BLaER1 (cell line): ENCODE measurements at regions not wholly inside any gene's neighbourhood (a gene's known extent, or its start where the extent isn't known, plus 50 kb on each side); places are given as distances from the start of the nearest gene placed in this dataset.
"Not testable (repeated sequence)": the region's sequence is repeated elsewhere in the genome, so short reads cannot be mapped to it uniquely, and the experiment has no call there.

Experiments
- H3K27ac ChIP-seq: shearing (Covaris generic); formaldehyde crosslinking; 2 replicates; pipeline ENCODE4 v1.8.1; 2022
- H3K27me3 ChIP-seq: shearing (Covaris generic); formaldehyde crosslinking; 2 replicates; pipeline ENCODE4 v1.8.1; 2022
- H3K36me3 ChIP-seq: shearing (Covaris generic); formaldehyde crosslinking; 2 replicates; pipeline ENCODE4 v1.8.1; 2022
- H3K4me1 ChIP-seq: shearing (Covaris generic); formaldehyde crosslinking; 2 replicates; pipeline ENCODE4 v1.8.1; 2022
- H3K4me2 ChIP-seq: shearing (Covaris generic); formaldehyde crosslinking; 2 replicates; pipeline ENCODE4 v1.8.1; 2022
- H3K4me3 ChIP-seq: shearing (Covaris generic); formaldehyde crosslinking; 2 replicates; pipeline ENCODE4 v1.8.1; 2022
- H3K9ac ChIP-seq: shearing (Covaris generic); formaldehyde crosslinking; 2 replicates; pipeline ENCODE4 v1.8.1; 2022
- H3K9me3 ChIP-seq: shearing (Covaris generic); formaldehyde crosslinking; 2 replicates; pipeline ENCODE4 v1.8.1; 2022
- H4K20me1 ChIP-seq: shearing (Covaris generic); formaldehyde crosslinking; 2 replicates; pipeline ENCODE4 v1.8.1; 2022
- Cebpa-rat ChIP-seq: shearing (Covaris generic); IDR thresholded peaks from 2 replicates; pipeline ENCODE4 v1.8.1; 2022

DNA sequence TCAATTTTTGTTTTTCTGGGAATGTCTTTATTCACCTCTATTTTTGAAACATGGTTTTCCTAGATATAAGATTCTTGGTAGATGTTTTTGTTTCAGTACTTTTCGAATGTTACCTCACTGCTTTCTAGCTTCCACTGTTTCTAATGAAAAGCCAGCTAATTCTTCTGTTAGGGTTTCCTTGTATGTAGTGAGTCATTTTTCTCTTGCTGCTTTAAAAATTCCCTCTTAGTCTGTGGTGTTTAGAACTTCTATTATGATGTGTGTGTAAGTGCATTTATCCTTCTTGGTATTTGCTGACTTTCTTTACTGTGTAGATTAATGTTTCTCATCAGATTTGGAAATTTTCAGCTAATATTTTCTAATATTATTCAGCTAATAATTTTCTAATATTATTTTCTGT lies 151.1 kb upstream of the OSTN start:
- no peaks in the 10 kb centered on the region for H4K20me1 ChIP-seq
- no peak overlapping the region for H3K4me3 ChIP-seq
- no peaks in the 10 kb centered on the region for H3K9me3 ChIP-seq
- no peak overlapping the region for H3K9ac ChIP-seq
- no peaks in the 10 kb centered on the region for H3K4me1 ChIP-seq
- no peak overlapping the region for H3K27ac ChIP-seq
- no peak for TF ChIP-seq Cebpa-rat
- H3K27me3 ChIP-seq: no peaks in the 10 kb centered on the region
- H3K36me3 ChIP-seq: no peaks in the 10 kb centered on the region
- no peak overlapping the region for H3K4me2 ChIP-seq

DNA sequence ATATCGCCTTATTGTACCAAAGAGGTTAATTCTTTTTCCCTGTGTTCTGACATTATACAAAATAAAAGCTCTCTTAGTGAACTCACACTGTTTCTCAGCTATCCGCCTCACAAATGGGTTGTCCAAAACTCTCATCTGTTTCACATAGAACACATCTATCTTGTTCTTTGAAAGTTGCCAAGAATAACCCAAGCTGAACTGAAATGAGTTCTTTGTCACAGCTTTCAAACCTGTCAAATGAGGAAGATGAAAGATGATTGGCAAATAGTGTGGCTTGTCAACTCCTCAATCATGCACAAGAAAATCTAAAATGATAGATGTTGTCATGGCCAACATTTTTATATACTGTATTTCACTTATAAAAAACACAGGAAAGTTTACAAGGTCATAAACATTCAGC lies 168.1 kb upstream of the OSTN start:
- Histone ChIP-seq H3K27me3 (no peaks in the 10 kb centered on the region), H3K4me1 (peaks cover 10% of the 10 kb centered on the region; the same call in 1 of the 2 replicates), H3K27ac (no peak overlapping the region), H3K36me3 (no peaks in the 10 kb centered on the region), H3K9me3 (no peaks in the 10 kb centered on the region), H3K4me3 (no peak overlapping the region), H3K4me2 (peak overlapping the region; percentile 9; the same call in 1 of the 2 replicates), H4K20me1 (no peaks in the 10 kb centered on the region), H3K9ac (no peak overlapping the region)
- TF ChIP-seq Cebpa-rat: no peak

GRCh38 chr3:191030491-191030890 lies 168.0 kb upstream of the GMNC start:
- H4K20me1 ChIP-seq: no peaks in the 10 kb centered on the region
- no peak for TF ChIP-seq Cebpa-rat
- H3K9ac ChIP-seq: no peak overlapping the region

DNA sequence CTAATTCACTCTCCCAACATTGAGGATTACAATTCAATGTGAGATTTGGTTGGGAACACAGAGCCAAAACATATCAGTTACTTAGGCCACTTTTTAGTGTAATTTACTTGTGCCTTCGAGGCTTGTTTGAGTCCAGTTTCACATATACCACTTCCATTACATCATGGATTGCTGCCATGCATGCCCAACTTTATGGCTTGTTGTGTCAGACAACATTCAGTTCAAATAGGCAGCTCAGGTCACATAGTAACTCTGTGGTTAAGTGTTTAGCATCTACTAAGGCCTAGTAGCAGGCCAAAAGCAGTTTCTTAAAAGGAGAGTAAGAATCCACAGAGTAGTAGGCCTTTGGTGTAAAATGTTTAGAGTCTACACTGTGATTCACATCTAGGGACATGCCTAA lies 164.3 kb upstream of the GMNC start:
- no peak overlapping the region for H3K4me2 ChIP-seq
- TF ChIP-seq Cebpa-rat: no peak
- no peaks in the 10 kb centered on the region for H3K9me3 ChIP-seq
- H3K4me3 ChIP-seq: no peak overlapping the region
- peaks cover 10% of the 10 kb centered on the region; the same call in 1 of the 2 replicates for H3K4me1 ChIP-seq
- no peak overlapping the region for H3K9ac ChIP-seq
- no peaks in the 10 kb centered on the region for H4K20me1 ChIP-seq
- no peak overlapping the region for H3K27ac ChIP-seq
- no peaks in the 10 kb centered on the region for H3K36me3 ChIP-seq
- no peaks in the 10 kb centered on the region for H3K27me3 ChIP-seq

More at GRCh38 chr3:191030491-191030890, 168.0 kb upstream of the GMNC start:
- no peak overlapping the region for H3K27ac ChIP-seq
- H3K4me2 ChIP-seq: no peak overlapping the region
- H3K4me3 ChIP-seq: no peak overlapping the region
- H3K27me3 ChIP-seq: no peaks in the 10 kb centered on the region
- H3K4me1 ChIP-seq: peaks cover 10% of the 10 kb centered on the region; the same call in 1 of the 2 replicates
- no peaks in the 10 kb centered on the region for H3K9me3 ChIP-seq
- H3K36me3 ChIP-seq: no peaks in the 10 kb centered on the region

DNA sequence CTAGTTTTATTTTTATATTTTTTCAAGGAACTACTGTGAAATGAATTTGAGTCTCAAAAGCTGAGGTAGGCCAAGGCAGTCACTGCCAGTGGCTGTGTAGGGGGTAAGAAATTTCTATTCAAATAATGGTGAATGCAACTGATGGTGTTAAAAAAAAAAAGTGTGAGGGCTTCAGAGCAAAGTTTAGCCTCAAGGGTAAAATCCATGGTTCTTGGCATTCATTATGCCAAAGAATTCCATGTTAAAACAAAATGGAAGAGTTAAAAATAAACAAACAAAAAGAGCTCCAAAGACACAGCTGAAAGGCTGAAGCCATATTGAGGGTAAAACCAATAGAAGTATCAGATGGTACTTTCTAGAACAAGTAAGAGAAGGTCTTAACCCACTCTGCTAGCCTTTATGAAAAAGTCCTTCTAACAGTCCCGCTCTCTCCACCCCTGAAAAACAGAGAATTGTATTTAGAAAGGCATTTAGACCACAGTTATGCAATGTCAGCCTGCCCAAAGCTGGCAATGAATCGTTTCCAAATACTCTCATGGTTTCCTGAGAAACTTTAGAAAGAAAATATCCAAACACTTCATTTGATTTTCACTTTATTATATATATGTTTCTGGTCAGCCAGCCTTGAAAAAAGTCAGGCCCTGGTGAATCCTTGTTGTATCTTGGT lies 158.4 kb upstream of the GMNC start:
- no peak for TF ChIP-seq Cebpa-rat
- no peaks in the 10 kb centered on the region for H3K36me3 ChIP-seq
- H3K9me3 ChIP-seq: no peaks in the 10 kb centered on the region
- H4K20me1 ChIP-seq: no peaks in the 10 kb centered on the region
- H3K4me2 ChIP-seq: no peak overlapping the region
- no peak overlapping the region for H3K27ac ChIP-seq
- H3K27me3 ChIP-seq: no peaks in the 10 kb centered on the region
- no peak overlapping the region for H3K9ac ChIP-seq
- no peak overlapping the region for H3K4me3 ChIP-seq
- no peaks in the 10 kb centered on the region for H3K4me1 ChIP-seq

- H3K4me3 ChIP-seq: no peak overlapping the region
- H4K20me1 ChIP-seq: no peaks in the 10 kb centered on the region
- H3K4me2 ChIP-seq: no peak overlapping the region
- H3K27ac ChIP-seq: no peak overlapping the region
- H3K27me3 ChIP-seq: no peaks in the 10 kb centered on the region
- no peak for TF ChIP-seq Cebpa-rat
- no peaks in the 10 kb centered on the region for H3K9me3 ChIP-seq
- no peaks in the 10 kb centered on the region for H3K4me1 ChIP-seq
- H3K36me3 ChIP-seq: no peaks in the 10 kb centered on the region
- no peak overlapping the region for H3K9ac ChIP-seq
Measured at GRCh38 chr3:191019855-191020254, 157.4 kb upstream of the GMNC start.

GRCh38 chr3:191015960-191016359 lies 153.5 kb upstream of the GMNC start:
- H3K4me3 ChIP-seq, H3K36me3 ChIP-seq, H4K20me1 ChIP-seq, H3K27me3 ChIP-seq, H3K9ac ChIP-seq, H3K9me3 ChIP-seq, H3K4me2 ChIP-seq, H3K4me1 ChIP-seq, H3K27ac ChIP-seq: not testable (repeated sequence)

GRCh38 chr3:191008074-191008473 lies 145.6 kb upstream of the GMNC start:
- no peak for TF ChIP-seq Cebpa-rat

DNA sequence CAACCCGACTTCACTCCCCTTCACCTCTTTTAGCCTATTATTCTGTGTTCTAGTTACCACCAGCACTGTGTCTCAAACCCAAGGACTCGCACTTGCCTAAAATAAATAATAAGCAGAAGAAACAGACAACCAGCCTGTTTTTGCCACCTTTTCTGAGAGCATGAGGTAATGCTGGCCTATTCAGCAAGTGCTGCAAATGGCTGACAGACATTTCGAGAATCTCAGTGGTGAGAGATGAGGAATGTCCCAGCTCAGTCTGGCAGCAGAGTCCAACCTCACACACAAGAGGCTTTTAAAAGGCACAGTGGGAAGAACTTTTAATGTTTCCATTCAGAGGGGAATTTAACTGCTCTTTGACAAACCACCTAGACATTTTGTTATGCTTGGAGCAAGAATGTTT lies 143.3 kb upstream of the GMNC start:
- Histone ChIP-seq H3K27ac (no peak overlapping the region), H3K9me3 (no peaks in the 10 kb centered on the region), H3K4me2 (no peak overlapping the region), H3K36me3 (no peaks in the 10 kb centered on the region), H3K4me3 (no peak overlapping the region), H4K20me1 (no peaks in the 10 kb centered on the region), H3K27me3 (no peaks in the 10 kb centered on the region), H3K9ac (no peak overlapping the region), H3K4me1 (no peaks in the 10 kb centered on the region)
- no peak for TF ChIP-seq Cebpa-rat

More at GRCh38 chr3:191008074-191008473, 145.6 kb upstream of the GMNC start:
- no peak overlapping the region for H3K9ac ChIP-seq
- H3K27me3 ChIP-seq: no peaks in the 10 kb centered on the region
- no peaks in the 10 kb centered on the region for H3K4me1 ChIP-seq
- no peaks in the 10 kb centered on the region for H4K20me1 ChIP-seq
- H3K27ac ChIP-seq: no peak overlapping the region
- no peaks in the 10 kb centered on the region for H3K36me3 ChIP-seq
- H3K4me3 ChIP-seq: no peak overlapping the region
- H3K4me2 ChIP-seq: no peak overlapping the region
- H3K9me3 ChIP-seq: no peaks in the 10 kb centered on the region

DNA sequence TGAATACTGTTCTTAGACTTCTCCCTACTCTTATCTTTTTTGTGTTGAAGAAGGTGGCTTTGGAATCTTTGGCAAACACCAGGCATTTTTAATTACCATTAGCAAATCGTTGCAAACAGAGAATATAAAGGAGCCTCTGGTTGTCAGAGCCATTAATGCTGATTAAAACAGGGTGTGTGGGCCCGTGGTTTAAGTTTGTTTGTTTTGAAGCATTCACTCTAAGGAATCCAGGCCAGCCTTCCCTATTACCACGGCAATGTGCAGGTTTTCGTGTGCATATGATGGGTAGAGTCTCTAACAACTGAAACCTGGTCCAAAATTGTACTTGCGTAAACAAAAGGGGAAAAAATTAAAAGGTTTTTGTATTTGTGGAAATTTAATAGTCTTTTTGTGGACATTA lies 141.2 kb upstream of the GMNC start:
- H3K27ac ChIP-seq: no peak overlapping the region
- no peak overlapping the region for H3K4me2 ChIP-seq
- no peak overlapping the region for H3K9ac ChIP-seq
- no peaks in the 10 kb centered on the region for H4K20me1 ChIP-seq
- no peaks in the 10 kb centered on the region for H3K9me3 ChIP-seq
- no peak overlapping the region for H3K4me3 ChIP-seq
- no peak for TF ChIP-seq Cebpa-rat
- no peaks in the 10 kb centered on the region for H3K36me3 ChIP-seq
- no peaks in the 10 kb centered on the region for H3K27me3 ChIP-seq
- no peaks in the 10 kb centered on the region for H3K4me1 ChIP-seq

DNA sequence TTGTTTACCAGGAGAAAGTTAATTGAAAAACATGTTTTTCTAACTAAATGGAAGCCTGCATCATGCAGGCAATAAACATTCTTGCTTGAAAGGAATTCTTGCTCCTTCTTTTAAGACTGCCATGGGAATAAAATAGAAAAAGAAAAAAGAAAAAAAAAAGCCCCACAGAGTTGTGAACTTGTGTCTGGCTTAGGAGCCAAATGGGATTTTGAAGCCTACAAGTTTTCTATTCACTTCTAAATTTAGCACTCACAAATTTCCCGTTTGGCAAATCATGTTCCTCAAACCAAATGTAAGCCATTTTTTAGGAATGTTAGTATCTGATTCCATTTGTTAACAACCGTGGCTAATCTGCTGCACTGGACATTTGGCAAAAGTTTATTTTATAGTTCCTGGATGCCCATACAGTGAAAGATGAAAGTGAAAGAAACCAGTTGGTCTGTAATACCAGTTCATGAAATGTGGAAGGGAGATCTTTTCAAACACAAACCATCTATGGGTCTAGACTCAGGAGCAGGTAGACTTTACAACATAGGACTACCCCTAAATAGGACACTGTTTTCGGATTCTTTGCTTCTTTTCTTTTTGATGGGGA lies 133.8 kb upstream of the GMNC start:
- H3K27ac ChIP-seq: no peak overlapping the region

More for the DNA sequence above, 133.8 kb upstream of the GMNC start:
- Histone ChIP-seq H3K4me2 (no peak overlapping the region), H4K20me1 (no peaks in the 10 kb centered on the region), H3K9me3 (no peaks in the 10 kb centered on the region), H3K4me1 (no peaks in the 10 kb centered on the region), H3K27me3 (no peaks in the 10 kb centered on the region), H3K4me3 (no peak overlapping the region), H3K36me3 (no peaks in the 10 kb centered on the region), H3K9ac (no peak overlapping the region)
- no peak for TF ChIP-seq Cebpa-rat
